Hematopoietic multipotent progenitor cell (in vitro differentiated cells): ENCODE measurements at regions not wholly inside any gene's neighbourhood (a gene's known extent, or its start where the extent isn't known, plus 50 kb on each side); places are given as distances from the start of the nearest gene placed in this dataset.

Experiments used
- DNase-seq, 3 donors: peaks; one replicate each; pipeline ENCODE4 v3.0.0-alpha.2; 2011 to 2015; ENCODE audit warnings: low read depth in 2 of 3, low spot score in 2 of 3

DNA sequence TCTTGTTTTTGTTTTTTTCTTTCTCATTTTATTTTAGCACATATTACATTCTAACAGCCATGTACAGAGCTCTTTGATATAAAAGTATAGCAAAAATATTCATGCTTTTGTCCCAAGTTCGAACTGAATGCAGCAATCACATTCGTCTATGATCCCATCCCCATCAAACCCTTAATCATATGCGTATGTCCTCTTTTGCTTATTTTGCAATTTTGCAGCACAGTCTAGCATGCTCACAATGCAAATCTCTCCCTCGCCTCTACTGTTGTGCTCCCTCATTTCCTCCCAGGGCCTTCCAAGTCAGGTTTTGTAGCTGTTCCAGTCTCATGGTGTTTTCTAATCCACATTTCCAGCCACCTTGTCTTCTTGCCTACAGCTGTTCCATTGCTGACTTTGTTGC is 144.6 kb upstream of the VEPH1 start:
- no peak for DNase-seq

DNA sequence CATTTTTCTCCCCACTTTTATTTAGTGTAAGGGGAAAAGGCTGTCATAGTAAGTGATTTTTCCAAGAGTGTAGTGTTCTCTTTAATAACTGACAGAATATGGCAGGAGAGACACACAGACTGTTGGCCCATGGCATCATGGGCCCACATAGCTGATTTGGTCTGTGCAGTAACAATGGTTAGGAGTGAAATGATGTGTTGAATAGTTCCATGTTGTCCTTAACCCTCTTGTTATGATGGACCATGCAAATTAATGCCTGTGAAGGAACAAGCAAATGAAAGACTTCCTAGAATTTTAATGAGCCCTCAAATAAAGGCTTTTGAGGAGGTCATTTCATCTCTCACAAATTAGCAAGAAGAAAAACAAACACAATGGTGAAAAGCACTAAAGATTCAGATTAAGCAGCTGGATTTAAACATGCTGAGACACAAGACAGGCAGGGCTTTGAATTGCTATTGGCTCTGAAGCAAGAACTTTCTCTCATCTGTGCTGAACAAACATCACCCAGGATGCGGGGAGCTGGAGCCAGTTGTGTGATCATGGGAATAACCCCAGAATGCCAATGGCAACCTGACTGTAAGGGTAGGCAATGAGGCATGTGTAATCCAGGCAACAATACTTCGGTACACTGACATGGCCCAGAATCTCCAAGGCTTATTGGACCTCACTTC is 136.7 kb upstream of the VEPH1 start:
- DNase-seq: no peak

DNA sequence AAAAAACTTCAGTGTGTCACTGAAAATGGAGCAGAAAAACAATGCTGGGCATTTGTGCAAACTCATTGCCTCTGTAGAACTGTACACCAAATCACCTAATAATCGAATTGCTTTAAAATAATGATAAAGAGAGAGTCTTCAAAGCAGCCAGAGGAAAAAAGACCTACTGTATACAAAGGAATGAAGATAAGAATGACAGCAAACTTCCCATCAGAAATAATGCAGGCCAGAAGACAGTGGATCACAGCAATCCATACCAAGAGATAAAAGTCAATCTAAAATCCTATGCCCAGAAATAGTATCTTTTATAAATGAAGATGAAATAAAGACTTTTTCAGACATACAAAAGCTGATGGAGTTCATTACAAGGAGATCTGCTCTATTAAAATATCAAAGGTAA is 134.7 kb upstream of the VEPH1 start:
- DNase-seq: no peak

DNA sequence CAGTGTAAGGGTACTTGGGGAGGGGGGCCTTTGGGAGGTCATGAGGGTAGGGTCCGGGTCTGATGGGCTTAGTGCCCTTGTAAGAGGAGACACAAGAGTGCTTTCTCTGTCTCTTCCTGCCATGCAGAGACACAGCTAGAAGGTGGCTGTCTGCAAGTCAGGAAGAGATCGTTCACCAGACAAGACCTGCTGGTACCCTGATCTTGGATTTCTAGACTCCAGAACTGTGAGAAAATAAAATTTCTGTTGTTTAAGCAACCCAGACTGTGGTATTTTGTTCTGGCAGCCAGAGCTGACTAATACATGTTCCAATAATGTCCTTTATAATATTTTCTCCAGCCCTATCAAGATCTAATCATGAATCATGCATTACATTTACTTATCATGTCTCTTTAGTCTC is 130.0 kb upstream of the VEPH1 start:
- DNase-seq: no peak

DNA sequence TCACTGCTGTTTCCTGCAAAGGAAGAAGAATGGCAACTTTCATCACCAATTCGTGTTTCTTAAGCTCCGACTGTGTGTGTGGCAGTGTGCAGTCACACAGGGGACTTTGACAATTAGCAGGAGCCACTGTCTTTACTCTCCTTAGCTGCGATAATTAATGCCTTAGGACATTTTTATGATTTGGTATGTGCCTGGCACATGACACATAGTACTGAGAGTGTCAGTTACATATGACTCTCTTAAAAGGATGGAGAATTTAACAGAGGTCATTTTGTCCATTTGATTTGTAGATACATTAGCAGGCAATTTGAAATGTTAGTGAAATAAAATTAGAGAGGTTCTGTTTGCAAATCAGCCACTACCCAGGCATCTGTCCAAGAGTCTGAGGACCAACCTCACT is 128.9 kb upstream of the VEPH1 start:
- no peak for DNase-seq

DNA sequence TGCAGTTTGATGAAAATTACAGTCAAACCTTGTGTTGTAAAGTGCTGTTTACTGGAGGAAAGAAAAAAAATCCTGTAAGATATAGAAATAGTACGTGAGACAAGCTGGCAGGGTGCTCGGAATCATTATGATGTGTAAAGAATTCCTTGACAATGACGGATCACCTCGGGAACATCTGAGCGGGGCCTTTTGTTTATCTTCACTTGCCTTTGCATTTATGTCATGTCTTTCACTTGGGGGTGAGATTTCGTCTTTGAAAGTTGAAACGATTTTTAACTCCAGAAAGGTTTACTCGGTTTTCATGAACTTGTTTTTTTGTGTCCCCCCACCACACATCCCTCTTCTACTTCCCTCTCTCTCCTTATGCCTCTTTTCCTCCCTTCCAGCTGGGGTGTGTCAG is 128.3 kb upstream of the VEPH1 start:
- DNase-seq: no peak

DNA sequence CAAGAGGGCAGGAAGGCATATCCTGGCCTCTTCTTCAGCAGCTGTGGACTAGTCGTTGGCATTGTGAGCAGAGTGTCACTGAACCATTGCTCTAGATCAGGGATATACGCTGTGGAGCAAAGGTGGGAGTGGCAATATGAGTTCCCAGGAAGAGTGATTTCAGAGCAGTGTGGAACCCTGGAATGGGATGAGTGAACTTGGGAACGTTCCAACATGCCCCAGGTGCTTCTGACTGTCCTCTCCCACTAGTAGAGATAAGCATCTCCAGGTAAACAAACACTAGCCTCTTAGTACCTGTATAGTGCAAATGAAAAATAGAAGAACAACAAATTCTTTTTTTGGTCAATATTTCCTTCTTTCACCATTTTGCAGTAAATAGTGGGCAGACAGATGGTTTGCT is 123.6 kb upstream of the VEPH1 start:
- no peak for DNase-seq

DNA sequence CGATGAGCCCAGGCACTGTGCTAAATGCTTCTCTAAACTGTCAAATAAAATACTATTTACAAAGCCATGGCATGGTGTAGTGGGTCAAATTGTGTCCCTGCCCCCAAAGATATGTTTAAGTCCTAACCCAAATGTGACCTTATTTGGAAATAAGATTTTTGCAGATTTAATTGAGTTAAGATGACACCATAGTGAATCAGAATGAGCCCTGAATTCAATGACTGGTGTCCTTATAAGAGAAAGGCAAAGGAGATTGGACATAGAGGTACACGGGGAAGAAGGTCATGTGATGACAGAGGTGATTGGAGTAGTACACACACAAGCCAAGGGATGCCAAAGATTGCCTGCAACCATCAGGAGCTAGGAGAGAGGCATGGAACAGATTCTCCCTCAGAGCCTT is 121.6 kb upstream of the VEPH1 start:
- DNase-seq: no peak

DNA sequence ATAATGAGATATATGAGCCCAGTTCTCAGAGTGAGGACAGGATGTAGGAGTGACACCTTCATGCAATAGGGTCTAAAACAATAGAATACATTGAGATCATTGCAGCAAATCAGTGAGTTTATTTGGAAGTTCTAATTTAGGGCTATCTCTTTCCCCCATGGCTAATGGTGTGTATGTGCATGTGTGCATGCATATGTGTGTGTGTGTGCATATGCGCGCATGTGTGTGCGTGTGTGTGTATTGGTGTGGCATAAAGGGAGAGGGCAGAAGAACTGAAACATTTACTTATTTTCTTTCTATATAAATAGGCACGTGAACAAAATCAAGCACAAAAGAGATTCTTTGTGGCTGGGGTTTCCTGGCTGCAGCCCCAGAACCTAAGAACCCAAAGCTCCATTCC is 115.7 kb upstream of the VEPH1 start:
- no peak for DNase-seq

DNA sequence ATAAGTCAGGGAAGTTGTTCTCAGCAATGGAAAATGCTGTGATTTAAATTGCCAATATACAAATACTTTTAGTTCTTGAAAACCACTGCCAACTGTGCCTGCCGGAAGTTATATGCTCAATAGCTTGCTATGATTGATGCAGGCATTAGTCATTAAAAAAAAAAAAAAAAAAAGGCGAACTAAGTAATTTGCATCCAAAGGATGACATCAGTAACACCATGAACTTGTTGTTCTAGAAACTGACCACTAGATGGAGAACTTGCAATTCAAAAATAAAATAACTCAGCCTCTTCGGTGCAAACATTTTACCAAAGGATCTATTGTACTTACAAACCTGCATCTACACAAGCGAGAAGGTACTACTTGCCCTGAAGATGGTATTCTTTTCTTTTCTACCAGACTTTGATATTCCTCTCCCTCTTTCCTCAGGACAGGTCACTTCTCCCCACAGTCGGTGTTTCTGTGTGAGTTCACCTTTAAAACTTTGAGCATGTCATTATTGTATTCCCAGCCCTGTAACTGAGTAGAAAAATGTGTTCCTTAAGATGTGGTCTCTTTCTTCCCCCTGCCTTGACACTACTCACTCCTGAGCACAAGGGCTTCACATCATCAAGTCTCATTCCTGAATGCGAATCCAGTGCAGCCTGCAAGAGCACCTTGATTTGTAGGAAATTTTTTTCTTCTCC is 115.0 kb upstream of the VEPH1 start:
- DNase-seq: peak in 2 of 3 donors; percentile 63 to 86

DNA sequence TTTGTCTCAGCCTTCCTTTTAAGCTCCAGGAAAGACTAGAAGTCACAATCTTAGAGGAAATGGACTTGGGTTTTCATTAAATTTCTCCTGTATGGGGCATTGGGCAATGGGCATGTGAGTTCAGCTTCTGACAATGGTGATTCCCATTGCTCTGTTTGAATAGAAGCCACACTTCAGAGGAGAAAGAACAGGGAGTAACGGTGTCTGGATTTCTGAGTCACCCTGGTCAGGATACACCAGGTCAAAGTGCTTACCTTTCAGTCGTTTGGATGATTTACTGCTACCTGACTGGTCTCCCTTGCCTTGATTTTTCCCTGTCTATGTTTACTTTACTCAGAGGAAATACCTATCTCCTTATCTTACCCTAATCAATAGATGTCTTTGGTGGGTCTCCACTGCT is 111.7 kb upstream of the VEPH1 start:
- DNase-seq: no peak

DNA sequence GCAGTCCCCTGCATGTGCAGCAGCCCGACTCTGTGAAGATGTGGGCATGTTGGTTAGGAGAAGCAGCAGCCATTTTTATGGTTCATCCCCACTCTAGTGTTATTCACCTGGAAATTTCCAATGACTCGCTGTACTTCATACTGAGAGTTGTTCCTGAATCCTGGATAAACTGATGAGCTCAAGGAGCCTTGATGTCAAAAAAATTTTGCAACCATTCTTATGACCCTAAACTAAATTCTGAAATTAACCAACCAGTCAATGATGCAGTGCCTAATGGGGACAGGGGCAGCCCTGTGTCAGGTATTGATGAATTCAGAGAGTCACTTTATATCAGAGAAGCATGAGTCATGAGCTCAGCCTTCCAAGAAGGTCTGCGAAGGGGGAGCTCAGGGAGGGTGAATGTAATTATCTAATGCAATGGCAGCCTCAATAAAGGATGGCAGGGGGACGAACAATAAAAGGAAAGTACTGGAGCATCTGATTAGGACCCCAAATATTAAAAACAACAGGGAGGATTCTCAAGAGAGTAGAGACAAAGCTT is 108.4 kb upstream of the VEPH1 start:
- no peak for DNase-seq

DNA sequence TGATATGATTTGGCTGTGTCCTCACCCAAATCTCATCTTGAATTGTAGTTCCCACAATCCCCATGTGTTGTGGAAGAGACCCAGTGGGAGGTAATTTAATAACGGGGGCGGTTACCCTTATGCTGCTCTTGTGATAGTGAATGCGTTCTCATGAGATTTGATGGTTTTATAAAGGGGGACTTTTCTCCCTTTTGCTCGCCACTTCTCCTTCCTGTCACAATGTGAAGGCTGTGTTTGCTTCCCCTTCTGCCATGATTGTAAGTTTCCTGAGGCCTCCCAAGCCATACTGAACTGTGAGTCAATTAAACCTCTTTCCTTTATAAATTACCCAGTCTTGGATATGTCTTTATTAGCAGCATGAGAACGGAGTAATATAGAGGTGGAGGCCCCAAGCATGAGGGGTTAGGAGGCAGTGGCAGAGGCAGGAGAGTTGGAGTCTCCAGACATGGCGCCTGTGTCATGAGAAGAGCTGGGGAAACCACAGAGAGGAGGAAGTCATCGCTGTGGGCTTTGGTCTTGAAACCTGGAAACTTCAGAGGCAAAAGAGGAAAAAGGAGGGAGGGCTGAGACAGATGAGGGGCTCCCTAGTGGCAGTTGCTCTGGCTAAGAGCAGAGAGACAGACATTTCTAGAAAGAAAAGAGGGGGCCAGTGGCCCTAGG is 107.8 kb upstream of the VEPH1 start:
- DNase-seq: peak in 1 of 3 donors; percentile 55

DNA sequence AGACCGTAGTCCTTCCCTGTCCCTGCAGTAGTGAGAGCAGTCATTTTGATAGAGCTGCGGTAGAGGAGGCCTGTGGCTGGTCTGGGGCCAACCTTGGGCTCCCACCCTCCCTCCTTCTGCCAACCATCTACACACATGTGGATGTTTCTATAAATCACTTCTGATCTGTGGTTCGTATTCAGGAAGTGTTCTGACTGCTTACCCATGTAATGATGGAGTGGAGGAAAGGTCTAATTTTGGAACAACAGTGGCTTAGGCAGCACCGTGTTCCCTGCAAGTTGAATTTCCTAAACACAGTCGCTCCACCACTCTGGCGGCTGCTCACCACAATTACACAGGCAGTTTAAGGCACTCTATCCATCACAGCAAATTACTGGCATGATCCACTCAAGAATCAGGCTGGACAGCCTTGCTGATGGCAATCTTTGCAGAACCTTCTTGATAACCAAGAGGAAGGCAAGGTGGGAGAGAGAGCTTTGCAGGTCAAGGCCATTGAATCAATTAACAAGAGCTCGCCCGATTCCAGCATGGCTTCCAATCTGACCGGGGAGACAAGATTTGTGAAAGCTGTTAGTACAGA is 104.7 kb upstream of the VEPH1 start:
- DNase-seq: peak in 2 of 3 donors; percentile 82 to 95

DNA sequence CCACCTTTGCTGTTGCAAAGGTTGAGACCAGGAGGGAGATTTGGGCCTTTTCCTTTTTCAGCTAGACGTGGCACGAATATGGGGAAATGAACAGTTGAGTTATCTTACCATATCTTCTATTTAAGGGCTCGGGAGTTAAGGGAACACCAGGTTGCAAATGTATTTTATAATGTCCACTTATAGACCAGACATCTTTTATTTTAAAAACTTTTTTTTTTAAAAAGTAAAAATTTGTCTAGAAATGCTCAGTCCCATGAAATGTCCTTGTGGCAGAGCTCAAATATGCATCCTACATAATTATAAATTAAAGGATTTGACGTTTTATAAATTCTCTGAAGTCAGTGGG is 103.6 kb upstream of the VEPH1 start:
- no peak for DNase-seq

DNA sequence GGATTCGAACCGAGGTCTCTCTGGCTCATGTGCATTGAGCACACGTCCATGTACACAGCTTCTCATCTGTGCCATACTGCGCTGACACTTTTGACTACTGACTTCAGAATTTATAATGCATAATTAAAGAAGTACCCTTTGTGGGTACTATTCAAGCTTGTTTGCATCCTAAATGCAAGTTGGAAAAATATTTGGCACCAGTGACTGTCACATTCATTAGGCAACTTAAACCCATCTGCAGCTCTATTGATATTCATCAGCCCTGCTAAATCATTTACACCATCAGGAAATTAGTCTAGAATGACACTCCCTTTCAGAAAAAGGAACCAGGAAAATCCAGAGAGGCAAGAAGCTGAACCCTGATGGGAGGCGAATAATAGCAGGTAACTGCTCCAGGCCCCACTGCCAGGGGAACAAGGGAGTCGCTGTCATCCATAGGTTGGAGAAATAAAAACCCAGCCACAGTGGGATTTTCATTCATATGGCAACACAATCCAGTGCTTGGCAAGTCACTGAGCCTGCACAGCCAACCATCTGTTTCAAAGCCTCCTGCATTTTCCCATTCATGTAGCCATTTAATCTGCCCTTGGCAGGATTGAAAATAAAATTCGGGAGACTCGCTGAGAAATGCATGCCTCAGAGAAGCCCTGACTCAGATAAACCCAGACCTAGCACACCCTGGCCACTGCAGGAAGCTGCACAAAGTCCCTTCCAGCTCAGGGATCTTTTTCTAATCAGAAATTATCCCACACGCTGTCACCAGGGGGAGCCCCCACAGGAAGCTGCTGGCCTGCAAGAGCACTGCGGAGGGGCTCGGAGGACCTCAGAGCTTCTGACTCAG is 103.0 kb upstream of the VEPH1 start:
- DNase-seq: peak in 2 of 3 donors; percentile 66 to 73

DNA sequence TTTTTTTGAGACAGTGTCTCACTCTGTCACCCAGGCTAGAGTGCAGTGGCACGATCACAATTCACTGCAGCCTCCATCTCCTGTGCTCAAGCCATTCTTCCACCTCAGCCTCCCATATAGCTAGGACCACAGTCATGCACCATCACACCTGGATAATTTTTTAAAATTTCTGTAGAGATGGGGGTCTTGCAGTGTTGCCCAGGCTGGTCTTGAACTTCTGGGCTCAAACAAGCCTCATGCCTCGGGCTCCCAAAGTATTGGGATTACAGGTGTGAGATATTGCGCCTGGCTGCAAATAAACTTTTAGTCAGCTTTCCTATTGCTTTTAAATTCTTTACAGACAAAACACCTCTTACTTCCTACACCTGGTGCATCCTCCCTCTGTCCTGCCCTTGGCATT is 102.1 kb upstream of the VEPH1 start:
- no peak for DNase-seq

DNA sequence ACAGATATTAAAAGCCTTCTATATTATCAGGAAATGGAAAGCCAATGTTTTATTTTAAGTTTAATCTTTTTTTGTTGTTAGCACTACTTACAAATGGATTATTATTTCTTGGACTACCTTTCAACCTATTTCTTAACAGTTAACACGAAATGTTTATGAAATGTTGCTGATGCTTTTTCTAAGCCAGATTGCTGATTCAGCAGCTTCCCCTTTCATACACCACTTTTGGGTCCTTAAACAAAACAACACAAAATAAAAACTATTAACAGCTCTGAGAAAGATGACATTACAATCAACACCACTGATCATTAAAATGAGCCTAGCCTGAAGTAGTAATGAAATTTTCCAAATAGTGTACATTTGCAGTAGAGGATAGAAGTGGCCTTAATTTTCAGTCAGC is 99.2 kb upstream of the VEPH1 start:
- no peak for DNase-seq

DNA sequence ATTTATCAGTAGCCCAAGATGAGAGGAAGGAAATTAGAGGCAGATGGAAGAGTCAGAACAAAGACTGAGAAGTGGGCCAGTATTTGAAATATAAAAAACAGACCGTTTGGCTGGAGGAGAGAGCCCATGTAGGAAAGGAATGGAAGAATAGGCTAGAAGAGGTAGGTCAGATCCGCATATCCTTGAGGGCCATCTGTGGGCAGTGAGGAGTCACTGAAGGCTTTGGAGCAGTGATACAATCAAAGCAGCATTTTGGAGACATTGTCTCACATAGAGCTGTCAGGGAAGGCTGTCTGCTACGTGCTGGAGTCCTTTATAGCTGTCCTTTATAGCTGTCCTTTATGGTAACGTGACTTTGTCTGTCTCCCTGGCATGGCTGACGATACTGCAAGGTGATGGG is 92.0 kb upstream of the VEPH1 start:
- no peak for DNase-seq

DNA sequence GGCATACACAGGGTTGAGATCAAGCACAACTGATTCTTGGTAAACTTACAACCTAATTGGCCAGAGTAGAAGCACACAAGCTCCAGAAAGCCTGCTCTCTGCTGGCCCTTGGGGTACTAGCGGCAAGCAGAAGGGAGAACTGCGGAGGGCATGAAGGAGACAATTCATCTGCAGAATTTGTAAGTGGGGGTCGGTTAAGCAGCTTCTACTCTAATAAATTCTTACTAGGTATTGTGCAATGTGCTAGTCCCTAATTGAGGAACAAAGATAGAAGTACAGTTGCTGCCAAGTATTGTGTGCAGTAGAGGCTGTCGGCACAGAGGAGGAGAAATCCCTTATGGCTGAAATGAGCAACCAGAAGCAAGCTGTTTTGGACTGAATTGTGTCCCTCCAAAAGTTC is 91.2 kb upstream of the VEPH1 start:
- no peak for DNase-seq

DNA sequence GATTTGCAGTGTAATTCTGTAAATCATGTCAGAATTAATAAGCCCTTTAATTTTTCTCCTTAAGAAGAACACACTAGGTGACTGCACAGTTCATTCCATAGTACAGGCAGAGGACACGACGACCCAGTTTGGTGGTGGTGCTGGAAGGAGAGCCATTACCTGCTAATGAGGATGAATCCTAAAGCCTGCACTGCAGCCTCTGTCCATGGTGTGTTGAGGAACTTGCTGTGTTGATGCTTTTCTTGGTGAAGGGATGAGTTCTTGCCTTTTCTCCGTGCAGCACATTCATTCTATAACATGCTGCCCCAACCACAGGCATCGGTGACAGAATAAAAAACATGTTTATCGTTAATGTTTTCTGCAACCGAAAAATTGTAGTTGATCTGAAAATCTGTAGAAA is 89.6 kb upstream of the VEPH1 start:
- DNase-seq: no peak
